ENCODE measurements at regions not wholly inside any gene's neighbourhood (a gene's known extent, or its start where the extent isn't known, plus 50 kb on each side); places are given as distances from the start of the nearest gene placed in this dataset.

DNA sequence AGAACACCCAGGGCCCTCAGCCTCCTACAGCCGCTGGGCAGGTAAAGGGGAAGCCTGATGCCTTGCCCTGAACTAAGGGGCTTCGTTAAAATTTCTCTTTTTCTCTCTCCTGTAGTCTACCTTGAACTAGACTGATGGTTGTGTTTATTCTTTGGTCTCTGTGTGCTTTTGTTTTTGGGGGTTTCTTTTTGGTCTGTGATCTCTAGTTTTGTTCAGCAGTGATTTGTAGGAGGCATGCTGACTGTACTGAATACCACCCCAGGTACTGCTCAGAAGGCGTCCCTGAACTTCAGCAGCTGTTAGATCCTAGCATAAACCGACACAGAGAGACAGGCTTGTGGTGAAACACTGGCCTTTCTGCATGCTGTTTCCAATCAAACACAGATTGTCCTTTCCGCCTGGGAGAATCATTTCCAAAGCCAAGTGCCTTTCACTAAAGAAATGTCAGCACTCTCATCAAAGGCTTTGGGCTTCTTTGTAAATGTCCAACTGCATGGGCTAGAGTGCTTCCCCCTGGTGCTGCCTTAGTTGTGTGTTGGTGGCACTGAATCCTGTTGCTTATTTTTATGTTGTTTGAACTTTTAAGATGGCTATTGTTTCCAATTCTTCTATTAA is 364.7 kb upstream of the SASH1 start:
- TF ChIP-seq CTCF (IDR thresholded peaks at IDR 0.05; ENCODE audit: borderline replicate concordance, extremely low read depth, low read length, poor library complexity, severe bottlenecking) (no peak), EZH2 (IDR thresholded peaks at IDR 0.05; ENCODE audit: borderline replicate concordance, low read depth, low read length, severe bottlenecking) (no peak)
